ENCODE measurements at regions not wholly inside any gene's neighbourhood (a gene's known extent, or its start where the extent isn't known, plus 50 kb on each side); places are given as distances from the start of the nearest gene placed in this dataset.

DNA sequence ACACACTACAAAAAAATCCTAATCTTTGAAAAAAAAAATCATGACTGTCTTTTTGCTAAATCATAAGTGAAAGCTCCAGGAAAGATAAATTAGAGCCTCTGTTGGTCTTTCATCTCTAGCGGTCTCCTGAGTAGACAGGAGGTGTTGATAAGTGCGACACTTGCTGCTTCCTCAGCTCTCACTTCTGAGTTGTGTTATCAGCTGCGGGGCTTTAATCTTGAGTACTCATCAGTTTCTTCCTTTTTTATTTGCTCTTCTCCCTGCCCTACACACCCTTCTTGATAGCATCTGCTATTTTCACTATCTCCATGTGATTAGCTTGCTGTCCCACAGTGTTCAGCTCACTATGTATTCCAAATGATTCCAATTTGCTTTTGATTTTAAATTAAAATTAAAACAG, 1449.2 kb downstream of the C4orf33 start:
- ATAC-seq, result no peak

DNA sequence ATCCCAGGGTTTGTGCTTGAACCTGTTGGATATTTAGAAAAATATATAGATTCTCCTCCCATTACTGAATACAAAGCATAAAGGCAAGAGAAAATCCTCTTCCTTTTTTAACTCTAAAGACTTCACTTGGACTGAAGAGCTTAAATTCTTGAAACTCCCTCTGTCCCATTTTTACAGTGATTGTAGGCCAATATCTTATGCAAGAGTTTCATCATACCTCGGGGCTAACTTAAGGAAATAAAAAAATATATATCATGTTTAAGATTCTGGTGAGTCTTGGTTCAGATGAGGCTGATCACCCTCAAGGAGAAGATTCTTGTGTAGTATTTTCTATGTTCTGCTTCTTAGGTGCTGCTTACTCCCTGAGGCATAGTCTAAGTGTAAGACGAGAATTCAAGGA, 1449.6 kb downstream of the C4orf33 start:
- ATAC-seq, result no peak

DNA sequence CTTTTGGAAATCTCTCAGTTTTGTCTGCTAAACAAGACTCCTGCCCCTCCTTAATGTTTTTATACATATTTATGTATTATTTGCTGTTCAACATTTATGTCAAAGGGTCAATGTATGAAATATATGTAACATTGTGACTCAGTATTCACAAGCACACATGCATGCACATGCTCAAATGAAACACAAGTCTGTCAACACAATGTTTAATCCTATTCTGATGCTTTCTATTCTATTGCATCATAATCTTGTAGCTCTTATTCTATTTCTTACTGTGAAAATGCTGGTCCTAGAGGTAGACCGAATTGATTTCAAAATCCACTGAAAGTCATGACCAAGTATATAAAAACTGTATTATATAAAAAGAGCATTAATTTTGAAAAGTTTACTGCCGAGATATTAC, 1463.3 kb downstream of the C4orf33 start:
- no peak for ATAC-seq

DNA sequence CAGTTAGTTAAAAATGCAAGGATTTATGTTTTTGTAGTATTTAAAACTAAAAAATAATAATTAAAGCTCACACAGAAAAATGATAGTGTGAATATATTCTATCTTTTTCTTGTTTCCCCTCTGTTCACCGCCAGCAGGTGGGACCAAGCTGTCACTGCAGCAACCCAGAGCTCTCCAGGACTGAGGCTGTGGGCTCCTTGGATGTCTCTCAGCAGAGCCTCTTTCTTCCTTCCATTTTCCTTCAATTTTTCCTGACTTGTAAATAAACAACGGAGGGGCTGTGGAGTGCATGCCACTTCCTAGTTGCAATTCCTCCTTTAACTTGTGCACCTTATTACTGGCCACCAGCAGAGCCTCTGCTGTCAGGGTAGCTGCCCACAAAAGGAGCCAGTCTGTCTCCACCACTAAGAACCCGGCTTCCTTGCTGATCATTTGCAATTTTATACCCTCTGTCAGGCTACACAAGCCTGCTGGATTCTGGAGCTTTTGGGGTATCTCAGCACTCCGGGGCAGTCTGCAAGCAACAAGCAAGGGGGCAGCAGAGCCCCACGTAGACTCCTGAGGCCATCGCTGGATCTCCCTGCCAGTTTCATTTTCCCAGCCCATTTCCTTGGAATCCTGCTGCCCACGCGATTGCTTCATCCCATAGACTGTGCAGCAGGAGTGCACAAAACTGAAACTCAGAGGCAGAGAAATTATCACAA, 1467.4 kb downstream of the C4orf33 start:
- ATAC-seq, result no peak

DNA sequence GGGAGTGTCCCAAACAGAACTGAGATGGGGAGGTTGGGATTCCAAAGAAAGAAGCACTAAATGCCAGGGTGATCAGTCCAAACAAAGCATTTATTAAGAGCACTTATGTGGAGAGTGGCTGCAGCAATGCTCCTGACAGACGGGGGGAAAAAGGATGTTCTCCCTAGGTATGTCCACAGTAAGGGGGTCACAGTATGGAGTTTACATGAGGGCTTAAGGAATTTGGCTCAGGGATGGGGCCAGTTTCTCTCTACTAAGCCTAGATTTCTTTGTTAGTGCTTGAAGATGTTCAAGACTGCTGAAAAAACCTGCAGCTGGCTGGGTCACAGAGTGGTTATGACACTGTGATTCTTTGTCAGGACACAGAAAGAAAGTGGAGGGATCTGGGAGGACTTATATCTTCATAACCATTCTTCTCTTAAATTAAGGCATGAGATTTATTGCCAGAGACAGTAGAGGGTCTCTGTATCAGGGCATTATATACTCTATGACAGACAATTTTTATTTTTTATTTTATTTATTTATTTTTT, 1468.0 kb downstream of the C4orf33 start:
- ATAC-seq, result no peak

DNA sequence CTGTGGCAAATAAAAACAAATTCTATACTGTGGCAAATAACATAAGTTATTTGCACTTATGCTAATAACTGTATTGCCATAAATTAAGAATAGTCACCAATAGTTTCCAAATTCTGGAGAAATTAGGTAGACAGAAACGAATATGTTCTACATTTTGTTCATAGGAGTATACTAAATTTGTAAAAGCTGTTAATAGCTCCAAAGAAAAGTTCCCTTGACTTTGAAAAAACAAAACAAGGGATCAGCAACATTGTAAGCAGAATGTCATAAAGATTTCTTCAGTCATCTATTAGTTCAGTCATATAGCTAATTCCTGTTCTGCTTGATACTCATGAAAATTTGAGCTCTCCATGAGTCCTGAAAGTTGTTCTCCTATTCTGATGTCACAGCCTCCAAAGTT, 1472.8 kb downstream of the C4orf33 start:
- no peak for ATAC-seq

DNA sequence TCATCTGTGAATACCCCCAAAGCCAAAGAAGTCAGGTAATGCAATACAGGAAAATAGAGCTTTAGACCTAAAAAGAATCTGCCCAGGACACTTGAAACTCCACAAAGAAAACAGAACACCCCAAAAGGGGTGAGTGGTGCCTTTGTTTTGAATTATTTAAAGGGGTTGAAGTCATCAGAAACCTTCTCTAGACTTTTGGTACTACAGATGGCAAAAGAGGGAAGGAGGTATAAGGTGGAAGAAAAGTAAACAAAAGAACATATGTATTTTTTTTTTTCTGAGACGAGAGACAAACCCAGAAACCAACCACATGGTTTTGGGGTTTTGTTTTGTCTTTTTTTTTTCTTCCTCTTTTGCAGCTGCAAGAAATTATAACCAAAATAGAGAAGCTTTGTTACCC, 1477.8 kb downstream of the C4orf33 start:
- no peak for ATAC-seq

DNA sequence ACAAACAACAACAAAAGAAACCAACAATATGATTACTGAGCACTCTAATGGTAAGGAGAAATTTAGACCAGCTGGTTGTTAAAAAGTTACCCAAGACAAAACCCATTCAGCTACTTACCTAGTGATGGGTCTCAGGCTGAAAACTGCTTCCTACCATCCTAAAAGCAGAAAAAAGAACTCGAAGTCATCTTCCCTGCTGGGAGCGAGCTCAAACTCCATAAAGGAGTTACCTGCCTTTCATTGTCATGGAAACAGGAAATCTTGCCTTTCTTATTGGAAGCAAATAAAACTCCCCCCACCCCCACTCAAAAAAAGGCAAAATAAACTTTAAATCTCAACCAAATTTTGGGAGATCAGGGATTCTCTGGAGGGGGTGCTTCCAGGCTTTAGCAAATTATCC, 1478.3 kb downstream of the C4orf33 start:
- no peak for ATAC-seq

DNA sequence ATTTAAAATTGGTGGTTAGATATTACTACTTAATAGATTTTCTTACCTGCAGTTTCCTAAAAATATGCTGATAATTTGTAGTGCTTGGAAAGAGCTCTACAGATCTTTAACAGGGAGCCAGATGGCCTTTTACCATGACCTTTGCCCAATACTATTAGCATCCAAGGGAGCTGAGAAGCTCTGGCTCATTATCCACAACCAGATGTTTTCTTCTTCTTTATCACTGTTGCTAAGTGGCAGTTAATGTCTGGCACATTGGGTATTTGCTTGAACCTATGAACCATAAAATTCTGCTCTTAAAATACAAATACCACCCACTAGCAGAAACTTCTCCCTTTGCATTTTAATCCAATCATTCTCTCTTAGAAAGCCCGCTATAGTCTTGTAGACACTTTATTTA, 1480.3 kb downstream of the C4orf33 start:
- no peak for ATAC-seq

DNA sequence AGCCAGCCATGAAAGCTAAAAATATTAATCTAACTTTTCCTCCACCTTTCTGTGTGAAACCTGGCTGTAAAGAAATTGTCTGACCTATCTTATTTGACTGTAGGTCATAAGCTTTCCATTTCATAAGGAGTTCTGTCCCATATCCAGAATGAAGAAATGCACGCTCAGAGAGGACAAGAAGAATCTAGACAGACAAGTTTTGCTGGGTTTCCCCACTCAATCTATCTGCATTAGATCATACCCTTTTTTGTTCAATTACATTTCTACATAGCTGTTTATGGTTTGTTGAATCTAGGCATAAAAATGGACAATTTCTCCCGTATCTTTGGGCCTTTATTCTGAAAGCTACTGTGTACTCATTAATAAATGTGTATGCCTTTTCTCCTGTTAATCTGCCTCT, 1495.1 kb downstream of the C4orf33 start:
- no peak for ATAC-seq

DNA sequence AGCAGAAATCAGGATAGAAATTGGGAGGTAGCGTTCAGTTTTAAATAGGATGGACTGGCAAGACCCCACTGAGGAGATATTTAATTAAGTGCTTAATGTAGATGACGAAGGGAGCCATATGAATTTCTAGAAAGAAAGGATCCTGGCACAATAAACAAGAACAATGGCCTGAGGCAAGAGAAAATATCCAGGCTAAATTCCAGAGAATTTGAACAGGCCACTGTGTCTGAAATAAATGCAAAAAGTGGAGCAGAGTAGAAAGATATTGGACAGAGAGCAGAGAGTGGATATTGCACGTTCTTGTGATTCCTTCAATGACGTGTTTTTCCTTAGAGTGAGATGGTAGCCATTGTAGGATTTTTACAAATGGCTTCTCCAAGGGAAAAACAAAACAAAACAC, 1504.8 kb downstream of the C4orf33 start:
- ATAC-seq, result no peak

DNA sequence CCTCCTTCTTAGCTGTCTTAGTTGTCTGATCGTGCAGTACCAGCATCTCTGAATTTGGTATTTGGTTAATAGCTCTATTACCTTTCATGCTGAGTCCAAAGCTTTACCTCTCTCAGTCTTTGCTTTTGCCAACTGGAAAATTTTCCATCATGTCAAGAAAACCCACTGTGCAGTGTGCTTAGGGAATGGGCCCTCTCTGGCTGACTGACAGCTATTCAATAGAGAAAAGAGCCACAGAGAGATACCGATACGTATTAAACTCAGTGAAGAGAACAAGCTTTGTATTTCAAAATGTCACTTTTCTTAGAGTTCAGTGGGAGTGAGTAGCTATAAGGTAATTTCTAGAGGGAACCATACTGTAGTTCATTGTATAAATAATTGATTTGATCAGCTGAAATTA, 1507.1 kb downstream of the C4orf33 start:
- ATAC-seq, result no peak

DNA sequence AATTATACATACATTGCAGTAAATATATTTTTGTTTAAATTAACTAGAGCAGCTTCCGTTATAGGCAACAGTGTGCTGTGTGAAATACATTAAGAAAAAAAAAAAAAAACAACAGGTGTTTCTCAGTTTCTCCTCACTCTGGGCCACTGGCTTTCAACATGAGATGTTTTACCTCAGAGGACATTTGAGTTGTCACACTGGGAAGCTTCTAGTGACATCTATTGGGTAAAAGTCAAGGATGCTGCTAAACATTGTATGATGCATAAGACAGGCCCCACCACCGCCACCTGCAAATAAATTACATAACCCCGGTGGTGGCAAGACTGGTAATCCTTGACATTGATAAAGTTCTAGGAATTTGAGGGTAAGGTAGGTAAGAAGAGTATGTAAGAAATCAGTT, 1512.2 kb downstream of the C4orf33 start:
- no peak for ATAC-seq

DNA sequence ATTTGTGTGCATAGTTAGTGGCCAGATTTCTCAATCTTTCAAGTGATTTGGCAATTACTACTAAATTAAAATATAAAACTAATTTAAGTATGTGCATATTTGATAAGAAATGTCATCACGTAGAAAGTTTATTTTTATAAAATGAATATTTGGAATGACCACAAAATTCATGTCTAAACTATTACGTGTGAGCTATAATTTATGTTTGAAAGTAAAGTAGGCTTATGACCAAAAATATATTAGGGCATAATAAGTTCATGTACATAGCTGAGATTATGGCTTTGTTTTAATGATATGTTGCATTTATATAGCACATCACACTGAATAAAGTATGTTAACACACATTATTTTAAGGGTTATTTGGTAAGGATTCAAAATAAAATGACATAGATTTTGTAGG, 1532.6 kb downstream of the C4orf33 start:
- no peak for ATAC-seq

DNA sequence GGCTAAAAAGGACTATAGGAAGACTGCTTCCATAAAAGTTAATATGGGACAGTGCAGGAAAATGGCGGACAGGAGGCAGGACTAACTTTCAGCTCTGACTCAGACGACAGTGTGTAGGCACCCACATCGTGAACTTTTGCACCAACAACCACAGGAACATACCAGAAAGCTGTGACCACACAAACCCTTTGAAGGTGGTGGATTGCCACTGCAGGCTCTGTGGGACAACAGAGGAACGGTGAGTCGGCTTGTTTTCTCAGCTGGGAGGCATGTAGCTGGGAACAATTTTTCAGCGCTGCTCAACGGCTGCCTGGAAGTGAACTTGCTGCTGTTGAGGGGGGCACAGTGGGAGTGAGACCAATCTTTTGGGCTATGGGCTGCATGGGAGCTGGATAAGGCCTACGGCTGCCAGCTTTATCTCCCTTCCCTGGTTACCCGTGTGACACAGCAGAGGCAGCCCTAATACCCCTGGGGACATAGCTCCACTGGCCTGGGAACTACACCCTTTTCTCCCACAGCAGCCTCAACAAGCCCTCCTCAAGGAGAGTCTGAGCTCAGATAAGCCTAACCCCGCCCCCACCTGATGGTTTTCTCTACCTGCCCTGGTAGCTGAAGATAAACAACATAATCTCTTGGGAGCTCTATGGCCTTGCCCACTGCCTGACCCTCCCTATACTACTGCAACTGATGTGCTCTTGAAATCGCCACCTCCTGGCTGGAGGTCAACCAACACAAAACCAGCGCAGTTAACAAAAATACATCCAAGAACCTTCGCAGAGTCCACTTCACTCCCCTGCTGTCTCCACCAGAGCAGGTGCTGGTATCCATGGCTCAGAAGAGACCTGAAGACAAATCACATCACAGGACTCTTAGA, 1537.0 kb downstream of the C4orf33 start:
- no peak for ATAC-seq

DNA sequence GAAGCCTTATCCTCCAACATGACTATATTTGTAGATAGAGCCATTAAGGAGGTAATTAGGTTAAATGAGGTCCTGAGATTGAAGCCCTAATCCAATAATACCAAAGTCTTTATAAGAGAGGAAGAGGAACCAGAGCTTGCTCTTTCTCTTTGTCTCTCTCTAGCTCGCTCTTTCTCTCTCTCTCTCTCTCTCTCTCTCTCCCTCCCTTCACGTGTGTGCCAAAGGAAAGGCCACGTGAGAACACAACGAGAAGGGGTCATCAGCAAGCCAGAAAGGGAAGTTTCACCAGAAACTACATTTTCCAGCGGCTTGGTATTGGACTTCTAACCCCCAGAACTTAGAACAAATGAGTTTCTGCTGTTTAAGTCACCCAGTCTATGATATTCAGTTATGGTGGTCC, 1540.5 kb downstream of the C4orf33 start:
- no peak for ATAC-seq

DNA sequence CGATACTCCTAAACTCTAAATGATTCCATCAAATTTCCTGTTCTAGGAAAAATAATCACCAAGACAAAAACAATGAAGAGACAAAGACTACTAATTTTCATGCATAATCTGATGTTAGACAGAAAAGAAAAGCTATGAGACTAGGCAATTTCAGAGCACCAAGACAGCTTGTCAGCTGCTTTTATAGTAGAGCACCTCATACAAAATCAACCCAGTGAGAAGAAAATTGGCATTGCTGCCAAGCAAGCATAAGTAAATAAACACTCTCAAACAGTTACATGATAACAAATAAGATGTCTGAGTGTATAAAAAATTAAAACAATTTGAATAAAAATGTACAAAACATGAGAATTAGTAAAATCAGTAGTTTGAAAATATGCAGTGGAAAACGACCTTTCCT, 1544.6 kb downstream of the C4orf33 start:
- ATAC-seq, result no peak

DNA sequence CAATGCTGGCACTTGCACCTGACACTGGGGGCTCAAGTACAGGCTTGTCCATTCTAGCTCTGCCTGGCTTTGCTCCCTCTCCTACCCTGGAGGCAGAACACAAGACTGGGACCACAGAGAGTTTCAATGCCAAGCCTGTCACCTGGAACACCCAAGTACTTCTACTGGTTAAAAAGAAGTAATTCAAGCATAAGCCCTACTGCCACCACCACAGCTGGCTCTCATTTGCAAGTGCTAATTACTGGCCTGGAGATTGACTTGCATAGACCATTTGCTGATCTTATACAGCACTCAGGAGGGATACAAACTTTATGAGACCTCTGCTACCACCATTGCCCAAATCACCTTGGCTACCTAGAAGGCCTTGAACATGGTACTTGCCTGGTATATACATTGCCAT, 1550.9 kb downstream of the C4orf33 start:
- no peak for ATAC-seq

DNA sequence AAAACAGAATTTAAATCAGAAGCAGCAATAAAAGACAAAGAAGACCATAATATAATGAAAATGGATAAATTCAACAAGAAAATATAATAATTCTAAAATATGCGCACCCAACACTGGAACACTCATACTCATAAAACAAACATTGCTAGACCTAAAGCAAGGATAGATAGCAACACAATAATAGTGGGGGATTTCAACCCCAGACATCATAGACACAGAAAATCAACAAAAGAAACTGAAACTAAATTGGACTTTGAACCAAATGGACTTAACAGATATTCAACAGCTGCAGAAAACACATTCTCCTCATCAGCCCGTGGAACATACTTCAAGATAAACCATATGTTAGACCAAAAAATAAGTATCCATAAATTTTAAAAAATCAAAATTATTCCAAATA, 1552.6 kb downstream of the C4orf33 start:
- no peak for ATAC-seq

DNA sequence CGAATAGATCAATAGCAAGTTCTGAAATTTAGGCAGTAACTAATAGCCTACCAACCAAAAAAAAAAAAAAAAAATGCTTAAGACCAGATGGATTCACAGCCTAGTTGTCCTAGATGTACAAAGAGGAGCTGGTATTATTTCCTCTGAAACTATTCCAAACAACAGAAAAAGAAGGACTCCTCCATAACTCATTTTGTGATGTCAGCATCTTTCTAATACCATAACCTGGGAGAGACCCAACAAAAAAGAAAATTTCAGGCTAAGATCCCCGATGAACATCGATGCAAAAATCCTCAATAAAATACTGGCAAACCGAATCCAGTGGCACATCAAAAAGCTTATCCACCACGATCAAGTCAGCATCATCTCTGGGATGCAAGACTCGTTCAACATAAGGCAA, 1557.9 kb downstream of the C4orf33 start:
- ATAC-seq, result no peak

DNA sequence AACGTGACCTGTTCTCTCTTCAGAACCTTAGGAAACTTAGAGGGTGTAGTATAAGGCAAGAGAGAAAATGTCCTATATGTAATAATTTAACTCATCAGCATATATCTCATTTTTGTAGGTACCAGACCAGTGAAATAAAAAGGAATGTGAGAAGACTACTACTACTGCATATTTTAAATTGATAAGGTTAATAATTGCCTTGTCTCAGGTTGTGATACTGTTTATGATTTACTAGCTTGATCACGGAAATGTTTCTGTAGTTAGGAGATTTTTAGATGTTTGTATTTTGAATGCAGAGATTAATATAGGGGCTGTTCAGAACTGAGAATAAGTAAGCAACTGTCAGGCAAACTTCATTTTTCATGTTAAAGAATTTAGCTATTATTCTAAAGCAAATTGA, 1563.4 kb downstream of the C4orf33 start:
- no peak for ATAC-seq

DNA sequence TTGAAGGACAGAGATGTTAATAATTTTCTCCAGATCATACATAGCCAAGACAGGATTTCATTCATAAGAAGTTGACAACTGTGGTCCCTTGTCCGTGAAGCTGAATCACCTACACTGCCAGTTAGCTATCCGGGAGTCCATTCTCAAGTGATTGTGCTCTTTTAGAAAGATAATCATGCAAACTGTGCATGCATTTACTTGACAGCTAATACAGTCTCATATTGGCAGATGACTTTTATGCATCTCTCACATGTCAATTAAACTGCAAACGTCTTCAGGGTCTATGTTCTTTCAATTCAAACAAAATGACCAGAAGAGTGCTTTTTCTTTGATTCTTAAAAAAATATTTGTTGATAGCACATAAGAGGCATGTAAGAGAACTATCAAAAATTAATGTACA, 1572.9 kb downstream of the C4orf33 start:
- ATAC-seq, result no peak

DNA sequence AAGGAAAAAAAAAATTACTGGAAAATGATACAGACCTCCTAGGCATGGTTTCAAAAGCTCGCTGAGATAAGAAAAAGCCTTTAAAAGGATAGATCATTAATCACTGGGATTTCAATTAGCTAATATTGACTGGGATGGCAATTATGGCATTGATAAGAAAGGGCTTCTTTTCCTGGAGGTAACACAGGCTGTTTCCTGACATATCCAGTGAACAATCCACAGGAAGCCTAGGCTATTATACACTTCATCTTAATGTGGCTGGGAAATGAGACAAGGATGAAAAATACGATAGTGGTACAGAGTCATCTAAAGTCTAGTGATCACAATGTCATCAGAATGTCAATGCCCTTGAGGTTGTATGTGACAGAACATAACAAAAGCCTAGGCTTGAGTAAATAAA, 1579.3 kb downstream of the C4orf33 start:
- ATAC-seq, result no peak

DNA sequence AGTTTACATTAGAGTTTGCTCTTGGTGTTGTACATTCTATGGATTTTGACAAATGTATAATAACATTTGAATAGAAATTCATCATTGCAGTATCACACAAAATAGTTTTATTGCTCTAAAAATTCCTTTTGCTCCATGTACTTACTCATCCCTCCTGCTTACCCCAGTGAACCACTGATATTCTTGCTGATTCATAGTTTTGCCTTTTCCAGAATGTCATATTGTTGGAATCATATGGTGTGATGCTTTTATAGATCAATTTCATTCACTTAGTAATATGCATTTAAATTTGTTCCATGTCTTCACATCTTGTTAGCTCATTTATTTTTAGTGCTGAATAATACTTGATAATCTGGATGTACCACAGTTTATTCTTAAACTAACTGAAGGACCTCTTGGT, 1593.2 kb downstream of the C4orf33 start:
- no peak for ATAC-seq

All from esophagus mucosa (tissue), 1 donor.